ENCODE measurements at regions not wholly inside any gene's neighbourhood (a gene's known extent, or its start where the extent isn't known, plus 50 kb on each side); places are given as distances from the start of the nearest gene placed in this dataset.

GRCh38 chr16:26442321-26442720, 624.4 kb upstream of the C16orf82 start:
- TF ChIP-seq PLSCR1 (CRISPR knock-in tag; IDR thresholded peaks at IDR 0.05; ENCODE audit: borderline replicate concordance) (no peak), ZBTB37 (CRISPR knock-in tag; IDR thresholded peaks at IDR 0.05) (no peak), ZNF660 (CRISPR knock-in tag; IDR thresholded peaks at IDR 0.05; ENCODE audit: borderline replicate concordance, low read depth) (no peak)
- TF ChIP-seq, protein P1, sequence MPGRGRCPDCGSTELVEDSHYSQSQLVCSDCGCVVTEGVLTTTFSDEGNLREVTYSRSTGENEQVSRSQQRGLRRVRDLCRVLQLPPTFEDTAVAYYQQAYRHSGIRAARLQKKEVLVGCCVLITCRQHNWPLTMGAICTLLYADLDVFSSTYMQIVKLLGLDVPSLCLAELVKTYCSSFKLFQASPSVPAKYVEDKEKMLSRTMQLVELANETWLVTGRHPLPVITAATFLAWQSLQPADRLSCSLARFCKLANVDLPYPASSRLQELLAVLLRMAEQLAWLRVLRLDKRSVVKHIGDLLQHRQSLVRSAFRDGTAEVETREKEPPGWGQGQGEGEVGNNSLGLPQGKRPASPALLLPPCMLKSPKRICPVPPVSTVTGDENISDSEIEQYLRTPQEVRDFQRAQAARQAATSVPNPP (CRISPR knock-in tag; IDR thresholded peaks at IDR 0.05): no peak
- Histone ChIP-seq H3K4me3 (replicated peaks in 1 of 3; ENCODE audit: insufficient read depth in 1 of 3, low read depth in 2 of 3, low read length in 3 of 3) (no peak overlapping the region), H3K79me2 (ENCODE audit: insufficient read depth, low read length) (no peaks in the 10 kb centered on the region), H3K36me3 (replicated peaks in 1 of 2; ENCODE audit: control insufficient read depth in 1 of 2, insufficient read depth in 2 of 2, low read length in 2 of 2) (no peaks in the 10 kb centered on the region), H3K9ac (ENCODE audit: insufficient read depth, low read depth, low read length) (no peak overlapping the region), H4K20me1 (ENCODE audit: insufficient read depth, low read length) (no peaks in the 10 kb centered on the region), H3K4me1 (ENCODE audit: insufficient read depth, low read length) (no peaks in the 10 kb centered on the region), H3K4me2 (ENCODE audit: low read depth, low read length) (no peak overlapping the region), H3K27ac (ENCODE audit: extremely low read length, insufficient read depth, low read length) (no peak overlapping the region), H2AFZ (ENCODE audit: low read length) (no peak overlapping the region), H3K9me3 (ENCODE audit: low read length) (peaks cover 33% of the 10 kb centered on the region), H3K27me3 (ENCODE audit: control insufficient read depth in 1 of 2, insufficient read depth in 2 of 2, low read length in 2 of 2) (no peaks in the 10 kb centered on the region)
- DNase-seq (ENCODE audit: low spot score) (no peak), ATAC-seq (no peak), FAIRE-seq (no peak)
- WGBS (ENCODE audit: low lambda C conversion rate): 0% methylated on average over 2 of the region's 2 CpGs
- ChIA-PET POLR2A (no interaction called here), CTCF (ENCODE audit: low intra/inter-chr PET ratio, low total read pairs) (no interaction called here)
- intact Hi-C loops (cut with micrococcal nuclease; ENCODE audit: unreplicated experiment) (no loop called here), in situ Hi-C loops (cut with HindIII; ENCODE audit: extremely low pct_ligation_motif_present, low pct_unique_long_range_greater_than_20kb) (no loop called here)
- no TSS peak for BruUV-seq (replicated peaks)

DNA sequence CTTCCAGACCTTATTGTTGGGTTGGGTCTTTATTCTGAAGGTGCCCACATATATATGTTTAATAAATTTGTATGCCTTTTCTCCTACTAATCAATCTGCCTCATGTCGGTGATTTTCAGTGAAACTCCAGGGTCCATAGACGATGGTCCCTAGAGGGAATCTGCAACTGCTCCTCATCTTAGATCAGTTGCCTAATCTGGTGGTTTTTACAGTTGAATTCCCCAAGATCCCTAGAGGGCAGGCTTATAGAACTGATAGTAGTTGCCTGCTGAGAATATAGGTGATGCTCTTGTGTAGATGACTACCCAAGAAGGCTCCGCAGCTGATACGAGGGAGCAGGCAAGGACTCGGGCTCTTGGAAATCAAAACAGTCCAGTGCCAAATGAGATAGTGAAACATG, 619.2 kb upstream of the C16orf82 start:
- no peak for FAIRE-seq
- TF ChIP-seq SMYD3 (CRISPR knock-in tag; IDR thresholded peaks at IDR 0.05) (no peak), CENPT (CRISPR knock-in tag; IDR thresholded peaks at IDR 0.05; ENCODE audit: low read depth) (no peak), ZNF431 (CRISPR knock-in tag; IDR thresholded peaks at IDR 0.05; ENCODE audit: borderline replicate concordance, low read depth) (no peak), NFAT5 (CRISPR knock-in tag; IDR thresholded peaks at IDR 0.05) (no peak)

More for the DNA sequence above, 619.2 kb upstream of the C16orf82 start:
- Histone ChIP-seq H3K9me3 (ENCODE audit: low read length) (peaks cover 52% of the 10 kb centered on the region), H2AFZ (ENCODE audit: low read length) (no peak overlapping the region), H3K27me3 (ENCODE audit: control insufficient read depth in 1 of 2, insufficient read depth in 2 of 2, low read length in 2 of 2) (no peaks in the 10 kb centered on the region), H3K4me3 (replicated peaks in 1 of 3; ENCODE audit: insufficient read depth in 1 of 3, low read depth in 2 of 3, low read length in 3 of 3) (no peak overlapping the region), H3K36me3 (replicated peaks in 1 of 2; ENCODE audit: control insufficient read depth in 1 of 2, insufficient read depth in 2 of 2, low read length in 2 of 2) (no peaks in the 10 kb centered on the region), H4K20me1 (ENCODE audit: insufficient read depth, low read length) (no peaks in the 10 kb centered on the region), H3K27ac (ENCODE audit: extremely low read length, insufficient read depth, low read length) (no peak overlapping the region), H3K4me1 (ENCODE audit: insufficient read depth, low read length) (no peaks in the 10 kb centered on the region), H3K9ac (ENCODE audit: insufficient read depth, low read depth, low read length) (no peak overlapping the region), H3K4me2 (ENCODE audit: low read depth, low read length) (no peak overlapping the region), H3K79me2 (ENCODE audit: insufficient read depth, low read length) (no peaks in the 10 kb centered on the region)
- 37% methylated on average over 5 of the region's 5 CpGs for whole genome bisulfite sequencing (ENCODE audit: low lambda C conversion rate)
- DNase-seq (ENCODE audit: low spot score) (no peak), ATAC-seq (no peak)
- in situ Hi-C loops (cut with HindIII; ENCODE audit: extremely low pct_ligation_motif_present, low pct_unique_long_range_greater_than_20kb) (no loop called here), intact Hi-C loops (cut with micrococcal nuclease; ENCODE audit: unreplicated experiment) (no loop called here)
- no TSS peak for BruUV-seq (replicated peaks)
- CTCF ChIA-PET (ENCODE audit: low intra/inter-chr PET ratio, low total read pairs): no interaction called here
- POLR2A ChIA-PET: no interaction called here

All from HepG2 (cell line).